ENCODE measurements at regions not wholly inside any gene's neighbourhood (a gene's known extent, or its start where the extent isn't known, plus 50 kb on each side); places are given as distances from the start of the nearest gene placed in this dataset.
"Not testable (repeated sequence)": the region's sequence is repeated elsewhere in the genome, so short reads cannot be mapped to it uniquely, and the experiment has no call there.

- intact Hi-C loops (cut with micrococcal nuclease), result no loop called here
- DNase-seq (ENCODE audit: unreplicated experiment), result no peak
- TF ChIP-seq CTCF (IDR thresholded peaks at IDR 0.05; ENCODE audit: unreplicated experiment), result no peak
- no peaks in the 10 kb centered on the region for H3K9me3 Mint-ChIP-seq (ENCODE audit: unreplicated experiment)
- POLR2A ChIA-PET, result no interaction called here
- no peaks in the 10 kb centered on the region for H3K27me3 Mint-ChIP-seq (ENCODE audit: insufficient read depth, unreplicated experiment)
- CTCF ChIA-PET, result no interaction called here
- H3K4me3 Mint-ChIP-seq (ENCODE audit: unreplicated experiment), result no peak overlapping the region
- no TSS peak for BruUV-seq (replicated peaks)
- H3K27ac Mint-ChIP-seq (ENCODE audit: low read depth, unreplicated experiment), result no peak overlapping the region
- no peaks in the 10 kb centered on the region for H3K36me3 Mint-ChIP-seq (ENCODE audit: insufficient read depth, unreplicated experiment)
- peaks cover 6% of the 10 kb centered on the region for H3K4me1 Mint-ChIP-seq (ENCODE audit: insufficient read depth, unreplicated experiment)
These were observed 292.1 kb downstream of the ADGRD1 start for GRCh38 chr12:131245564-131246355.

DNA sequence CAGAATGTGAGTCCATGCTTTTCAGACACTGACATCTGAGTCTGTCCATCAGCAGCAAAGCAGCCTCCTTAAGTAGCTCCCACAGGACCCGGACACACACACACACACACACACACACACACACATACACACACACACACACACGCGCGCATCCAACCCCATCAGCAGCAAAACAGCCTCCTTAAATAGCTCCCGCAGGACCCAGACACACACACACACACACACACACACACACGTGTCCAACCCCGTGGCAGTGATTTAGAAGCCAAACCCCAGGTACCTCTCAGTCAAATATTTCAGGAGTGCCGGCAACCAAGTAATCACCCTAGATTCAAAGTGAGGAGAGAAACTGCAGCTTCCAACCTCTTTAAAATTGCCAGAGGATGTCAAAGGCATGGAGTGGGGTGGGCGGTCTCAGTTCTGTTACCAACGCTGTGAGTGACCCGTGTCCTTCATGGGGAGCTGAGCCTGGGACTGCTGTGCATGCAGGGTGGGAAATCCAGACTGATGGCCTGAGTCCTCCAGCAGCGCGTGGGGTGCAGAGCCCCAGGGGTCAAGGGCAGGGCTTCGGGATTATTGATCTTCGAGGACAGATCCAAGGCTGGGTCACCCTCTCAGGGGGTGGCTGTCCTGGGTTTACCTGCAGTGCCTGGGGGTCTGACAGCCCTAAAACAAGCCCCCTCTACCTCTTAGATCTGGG, 293.5 kb downstream of the ADGRD1 start:
- H3K27ac Mint-ChIP-seq (ENCODE audit: low read depth, unreplicated experiment); H3K9me3 Mint-ChIP-seq (ENCODE audit: unreplicated experiment); H3K27me3 Mint-ChIP-seq (ENCODE audit: insufficient read depth, unreplicated experiment); DNase-seq (ENCODE audit: unreplicated experiment); H3K36me3 Mint-ChIP-seq (ENCODE audit: insufficient read depth, unreplicated experiment); intact Hi-C loops (cut with micrococcal nuclease); BruUV-seq (replicated peaks); POLR2A ChIA-PET; H3K4me1 Mint-ChIP-seq (ENCODE audit: insufficient read depth, unreplicated experiment); H3K4me3 Mint-ChIP-seq (ENCODE audit: unreplicated experiment); CTCF ChIA-PET: not testable (repeated sequence)

DNA sequence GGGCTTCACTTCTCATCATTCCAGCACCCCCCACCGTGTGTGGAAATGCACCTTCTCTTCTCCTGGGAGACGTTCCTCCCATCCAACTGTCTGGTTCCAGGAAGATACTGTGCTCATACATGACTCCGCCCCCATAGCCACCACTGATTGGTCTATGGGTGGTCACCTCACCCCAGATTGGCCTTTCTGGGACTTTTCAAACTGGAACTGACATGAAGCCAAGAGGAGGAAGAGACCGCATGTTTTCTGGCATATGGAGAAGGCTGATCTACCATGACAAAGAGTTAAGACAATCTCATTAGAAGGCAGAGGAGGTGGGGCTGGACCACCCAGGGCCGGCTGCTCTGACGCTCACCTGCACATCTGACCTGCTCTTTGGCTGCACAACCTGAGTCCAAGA, 294.2 kb downstream of the ADGRD1 start:
- H3K4me1 Mint-ChIP-seq (ENCODE audit: insufficient read depth, unreplicated experiment); BruUV-seq (replicated peaks); POLR2A ChIA-PET; H3K4me3 Mint-ChIP-seq (ENCODE audit: unreplicated experiment); H3K27ac Mint-ChIP-seq (ENCODE audit: low read depth, unreplicated experiment); CTCF ChIA-PET; DNase-seq (ENCODE audit: unreplicated experiment); H3K36me3 Mint-ChIP-seq (ENCODE audit: insufficient read depth, unreplicated experiment); H3K9me3 Mint-ChIP-seq (ENCODE audit: unreplicated experiment); H3K27me3 Mint-ChIP-seq (ENCODE audit: insufficient read depth, unreplicated experiment); intact Hi-C loops (cut with micrococcal nuclease): not testable (repeated sequence)

GRCh38 chr12:131249246-131250027, 295.7 kb downstream of the ADGRD1 start:
- Mint-ChIP-seq H3K4me3 (ENCODE audit: unreplicated experiment) (no peak overlapping the region), H3K36me3 (ENCODE audit: insufficient read depth, unreplicated experiment) (no peaks in the 10 kb centered on the region), H3K27me3 (ENCODE audit: insufficient read depth, unreplicated experiment) (peaks cover 7% of the 10 kb centered on the region), H3K4me1 (ENCODE audit: insufficient read depth, unreplicated experiment) (peaks cover 6% of the 10 kb centered on the region), H3K9me3 (ENCODE audit: unreplicated experiment) (no peaks in the 10 kb centered on the region), H3K27ac (ENCODE audit: low read depth, unreplicated experiment) (no peak overlapping the region)
- TF ChIP-seq CTCF (IDR thresholded peaks at IDR 0.05; ENCODE audit: unreplicated experiment), result no peak
- DNase-seq (ENCODE audit: unreplicated experiment), result no peak
- intact Hi-C loops (cut with micrococcal nuclease), result no loop called here
- no TSS peak for BruUV-seq (replicated peaks)
- ChIA-PET CTCF (no interaction called here), POLR2A (no interaction called here)

Data from MCF 10A (cell line).